GM23338 (cell line): ENCODE measurements at regions not wholly inside any gene's neighbourhood (a gene's known extent, or its start where the extent isn't known, plus 50 kb on each side); places are given as distances from the start of the nearest gene placed in this dataset.

ENCODE experiments used
- ATAC-seq: fragments of 200-7000 bp; cut with Tn5 transposase; 3 replicates; pipeline ENCODE4 v1.9.1; 2020
- DNase-seq: peaks from one replicate; pipeline ENCODE4 v3.0.0-alpha.2; 2015; ENCODE audit warnings: low spot score
- H2AFZ ChIP-seq: fragments of 200-600 bp; sonication (generic); 2 replicates; pipeline ENCODE4 v1.8.0; 2016; ENCODE audit warnings: antibody characterized with exemption, mild to moderate bottlenecking, moderate library complexity
- H3F3A ChIP-seq: fragments of 200-600 bp; sonication (generic); replicated peaks from 2 replicates; pipeline ENCODE4 v1.8.0; 2017; ENCODE audit warnings: antibody characterized with exemption, mixed run types, low read depth
- H3K27ac ChIP-seq: fragments of 200-600 bp; sonication (generic); 2 replicates; pipeline ENCODE4 v1.6.1; 2016; ENCODE audit warnings: low read depth
- H3K27me3 ChIP-seq: fragments of 200-600 bp; sonication (generic); 2 replicates; pipeline ENCODE4 v1.8.0; 2016; ENCODE audit warnings: mild to moderate bottlenecking, mixed run types, moderate library complexity; ENCODE audit not compliant: insufficient read depth
- H3K36me3 ChIP-seq: fragments of 200-600 bp; sonication (generic); 2 replicates; pipeline ENCODE4 v1.8.0; 2016; ENCODE audit warnings: mild to moderate bottlenecking; ENCODE audit not compliant: insufficient read depth
- H3K4me1 ChIP-seq: fragments of 200-600 bp; sonication (generic); 2 replicates; pipeline ENCODE4 v1.8.0; 2016; ENCODE audit warnings: mild to moderate bottlenecking, moderate library complexity; ENCODE audit not compliant: insufficient read depth
- H3K4me2 ChIP-seq: fragments of 200-600 bp; sonication (generic); 2 replicates; pipeline ENCODE4 v1.7.1; 2017; ENCODE audit warnings: mixed run types
- H3K4me3 ChIP-seq: fragments of 200-600 bp; sonication (generic); 2 replicates; pipeline ENCODE4 v1.6.1; 2016; ENCODE audit warnings: mixed run types
- H3K79me2 ChIP-seq: fragments of 200-600 bp; sonication (generic); replicated peaks from 2 replicates; pipeline ENCODE4 v1.8.0; 2017; ENCODE audit warnings: mild to moderate bottlenecking; ENCODE audit not compliant: insufficient read depth
- H3K9me2 ChIP-seq: fragments of 200-600 bp; sonication (generic); 2 replicates; pipeline ENCODE4 v1.8.0; 2017; ENCODE audit not compliant: insufficient read depth
- H4K20me1 ChIP-seq: fragments of 200-600 bp; sonication (generic); replicated peaks from 2 replicates; pipeline ENCODE4 v1.8.0; 2017; ENCODE audit warnings: mild to moderate bottlenecking; ENCODE audit not compliant: insufficient read depth
- H3K27ac Mint-ChIP-seq: 2 replicates; pipeline ENCODE4 v1.8.0; 2020; ENCODE audit warnings: inconsistent platforms, mild to moderate bottlenecking, moderate library complexity, mixed read lengths
- H3K27me3 Mint-ChIP-seq: 3 replicates; pipeline ENCODE4 v1.8.0; 2022; ENCODE audit warnings: low read depth, mild to moderate bottlenecking, moderate library complexity, mixed read lengths, inconsistent platforms; ENCODE audit not compliant: insufficient read depth, poor library complexity
- H3K36me3 Mint-ChIP-seq: 3 replicates; pipeline ENCODE4 v1.8.0; 2021; ENCODE audit warnings: low read depth, mild to moderate bottlenecking, inconsistent platforms, moderate library complexity, mixed read lengths
- H3K4me1 Mint-ChIP-seq: 3 replicates; pipeline ENCODE4 v1.8.0; 2020; ENCODE audit warnings: mild to moderate bottlenecking, inconsistent platforms, mixed read lengths
- H3K4me3 Mint-ChIP-seq: 3 replicates; pipeline ENCODE4 v1.8.0; 2021; ENCODE audit warnings: moderate library complexity, mild to moderate bottlenecking, inconsistent platforms, mixed read lengths
- H3K9me3 Mint-ChIP-seq: 3 replicates; pipeline ENCODE4 v1.8.0; 2020; ENCODE audit warnings: moderate library complexity, mild to moderate bottlenecking, inconsistent platforms, mixed read lengths
- CREB1 ChIP-seq: fragments of 250-450 bp; sonication (Bioruptor Pico); IDR thresholded peaks from 2 replicates; pipeline ENCODE4 v1.5.0; 2020; ENCODE audit warnings: low read depth, mild to moderate bottlenecking, moderate library complexity
- EZH2 ChIP-seq: fragments of 200-600 bp; sonication (generic); IDR thresholded peaks from one replicate; pipeline ENCODE4 v1.8.0; 2017; ENCODE audit warnings: antibody characterized with exemption, mild to moderate bottlenecking, low read depth; ENCODE audit not compliant: unreplicated experiment
- EZH2phosphoT487 ChIP-seq: fragments of 200-600 bp; sonication (generic); IDR thresholded peaks from one replicate; pipeline ENCODE4 v1.8.1; 2018; ENCODE audit warnings: antibody characterized with exemption; ENCODE audit not compliant: unreplicated experiment
- JUNB ChIP-seq: IDR thresholded peaks from one replicate; pipeline ENCODE4 v1.6.1; 2016; ENCODE audit warnings: antibody characterized with exemption; ENCODE audit not compliant: unreplicated experiment
- NANOG ChIP-seq: IDR thresholded peaks from 2 replicates; pipeline ENCODE4 v1.6.1; 2016; ENCODE audit warnings: antibody characterized with exemption, borderline replicate concordance
- POLR2AphosphoS5 ChIP-seq: IDR thresholded peaks from 2 replicates; pipeline ENCODE4 v1.6.1; 2016; ENCODE audit warnings: antibody characterized with exemption, low read depth
- STAT1 ChIP-seq: IDR thresholded peaks from one replicate; pipeline ENCODE4 v1.6.1; 2016; ENCODE audit warnings: antibody characterized with exemption; ENCODE audit not compliant: unreplicated experiment
- ZNF114 ChIP-seq: fragments of 250-450 bp; sonication (Bioruptor Pico); IDR thresholded peaks from 2 replicates; pipeline ENCODE4 v1.5.0; 2020; ENCODE audit warnings: mild to moderate bottlenecking, moderate library complexity
- ZNF331 ChIP-seq: fragments of 250-450 bp; sonication (Bioruptor Pico); IDR thresholded peaks from 2 replicates; pipeline ENCODE4 v1.5.0; 2020; ENCODE audit warnings: low read depth, mild to moderate bottlenecking, moderate library complexity
- TF ChIP-seq, protein P1 (sequence below): IDR thresholded peaks from 2 replicates; pipeline ENCODE4 v1.6.1; 2016; ENCODE audit warnings: antibody characterized with exemption
- TF ChIP-seq, protein P2 (sequence below), 2 experiments: fragments of 200-600 bp in 1 of 2; sonication (generic) in 1 of 2; conservative IDR thresholded peaks; 2 replicates each; pipeline versions ENCODE4 v1.5.1 to v1.6.1; 2016 to 2017; ENCODE audit warnings: antibody characterized with exemption in 2 of 2, low read depth in 2 of 2, mild to moderate bottlenecking in 2 of 2, moderate library complexity in 1 of 2
- TF ChIP-seq, protein P3 (sequence below): IDR thresholded peaks from one replicate; pipeline ENCODE4 v1.6.1; 2018; ENCODE audit warnings: antibody characterized with exemption; ENCODE audit not compliant: unreplicated experiment

DNA sequence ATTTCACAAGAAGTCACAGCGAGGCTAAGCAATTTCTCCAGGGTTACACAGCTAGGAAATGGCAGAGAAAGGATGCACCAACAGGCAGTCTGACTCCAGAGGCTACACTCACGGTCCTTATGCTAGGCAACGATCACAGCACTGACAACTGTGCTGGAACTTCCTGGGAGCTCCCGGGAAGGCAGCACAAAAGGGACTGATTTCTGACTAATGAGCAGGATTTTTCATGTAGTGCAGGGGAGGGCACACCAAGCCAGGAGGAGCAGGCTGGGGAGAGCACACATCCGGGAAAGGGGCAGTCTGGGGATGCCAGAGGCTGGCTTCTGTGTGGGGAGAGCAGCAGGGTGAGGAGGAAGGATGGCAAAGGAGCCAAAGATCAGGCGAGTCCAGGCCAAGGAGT, 486.7 kb downstream of the OMA1 start (continued):
- TF ChIP-seq, protein P1, sequence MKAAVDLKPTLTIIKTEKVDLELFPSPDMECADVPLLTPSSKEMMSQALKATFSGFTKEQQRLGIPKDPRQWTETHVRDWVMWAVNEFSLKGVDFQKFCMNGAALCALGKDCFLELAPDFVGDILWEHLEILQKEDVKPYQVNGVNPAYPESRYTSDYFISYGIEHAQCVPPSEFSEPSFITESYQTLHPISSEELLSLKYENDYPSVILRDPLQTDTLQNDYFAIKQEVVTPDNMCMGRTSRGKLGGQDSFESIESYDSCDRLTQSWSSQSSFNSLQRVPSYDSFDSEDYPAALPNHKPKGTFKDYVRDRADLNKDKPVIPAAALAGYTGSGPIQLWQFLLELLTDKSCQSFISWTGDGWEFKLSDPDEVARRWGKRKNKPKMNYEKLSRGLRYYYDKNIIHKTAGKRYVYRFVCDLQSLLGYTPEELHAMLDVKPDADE: no peak
- TF ChIP-seq EZH2 (no peak), JUNB (no peak), ZNF331 (CRISPR knock-in tag) (no peak), NANOG (no peak), EZH2phosphoT487 (no peak), CREB1 (CRISPR knock-in tag) (no peak), STAT1 (no peak), POLR2AphosphoS5 (no peak)
- TF ChIP-seq, protein P2, sequence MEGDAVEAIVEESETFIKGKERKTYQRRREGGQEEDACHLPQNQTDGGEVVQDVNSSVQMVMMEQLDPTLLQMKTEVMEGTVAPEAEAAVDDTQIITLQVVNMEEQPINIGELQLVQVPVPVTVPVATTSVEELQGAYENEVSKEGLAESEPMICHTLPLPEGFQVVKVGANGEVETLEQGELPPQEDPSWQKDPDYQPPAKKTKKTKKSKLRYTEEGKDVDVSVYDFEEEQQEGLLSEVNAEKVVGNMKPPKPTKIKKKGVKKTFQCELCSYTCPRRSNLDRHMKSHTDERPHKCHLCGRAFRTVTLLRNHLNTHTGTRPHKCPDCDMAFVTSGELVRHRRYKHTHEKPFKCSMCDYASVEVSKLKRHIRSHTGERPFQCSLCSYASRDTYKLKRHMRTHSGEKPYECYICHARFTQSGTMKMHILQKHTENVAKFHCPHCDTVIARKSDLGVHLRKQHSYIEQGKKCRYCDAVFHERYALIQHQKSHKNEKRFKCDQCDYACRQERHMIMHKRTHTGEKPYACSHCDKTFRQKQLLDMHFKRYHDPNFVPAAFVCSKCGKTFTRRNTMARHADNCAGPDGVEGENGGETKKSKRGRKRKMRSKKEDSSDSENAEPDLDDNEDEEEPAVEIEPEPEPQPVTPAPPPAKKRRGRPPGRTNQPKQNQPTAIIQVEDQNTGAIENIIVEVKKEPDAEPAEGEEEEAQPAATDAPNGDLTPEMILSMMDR (conservative IDR thresholded peaks at IDR 0.05; ENCODE audit: low read depth in 2 of 2): no peak

DNA sequence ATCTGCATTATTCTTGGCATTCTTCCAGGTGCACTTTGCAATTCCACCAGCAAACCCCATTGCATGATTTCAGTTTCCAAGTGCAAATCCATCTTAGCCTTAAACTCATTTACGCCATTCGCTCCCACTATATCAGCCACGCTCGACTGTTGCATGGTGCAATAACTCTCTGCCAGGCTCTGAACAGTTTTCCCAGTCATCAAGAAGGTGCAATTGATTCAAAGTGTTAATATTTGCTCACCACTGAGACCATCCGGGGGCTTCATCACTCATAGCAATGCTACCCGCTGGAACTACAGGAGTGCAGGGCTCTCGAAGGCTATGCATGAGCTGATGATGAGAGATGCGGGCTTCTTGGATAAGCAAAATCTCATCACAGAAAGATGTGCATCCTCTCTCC, 488.2 kb downstream of the OMA1 start:
- Histone ChIP-seq H3K4me3 (no peak overlapping the region), H3K27me3 (no peaks in the 10 kb centered on the region), H2AFZ (no peak overlapping the region), H3K27ac (no peak overlapping the region), H3K4me2 (no peak overlapping the region), H3K4me1 (no peaks in the 10 kb centered on the region), H3K79me2 (no peaks in the 10 kb centered on the region), H3K9me2 (no peaks in the 10 kb centered on the region), H3K36me3 (no peaks in the 10 kb centered on the region; the same call in 1 of the 2 replicates), H4K20me1 (no peaks in the 10 kb centered on the region), H3F3A (no peaks in the 10 kb centered on the region)
- H3K36me3 Mint-ChIP-seq: peaks cover under 1% of the 10 kb centered on the region; the same call in 2 of the 3 replicates
- H3K9me3 Mint-ChIP-seq: 0 out of 3 replicates have a peak, but pooled peaks cover under 1% of the 10 kb centered on the region
- peaks cover 6% of the 10 kb centered on the region for H3K4me1 Mint-ChIP-seq
- H3K27ac Mint-ChIP-seq: no peak overlapping the region
- no peak for TF ChIP-seq NANOG
- no peak for TF ChIP-seq ZNF114 (CRISPR knock-in tag)
- no peak for TF ChIP-seq POLR2AphosphoS5
- TF ChIP-seq JUNB: no peak
- TF ChIP-seq, protein P3, sequence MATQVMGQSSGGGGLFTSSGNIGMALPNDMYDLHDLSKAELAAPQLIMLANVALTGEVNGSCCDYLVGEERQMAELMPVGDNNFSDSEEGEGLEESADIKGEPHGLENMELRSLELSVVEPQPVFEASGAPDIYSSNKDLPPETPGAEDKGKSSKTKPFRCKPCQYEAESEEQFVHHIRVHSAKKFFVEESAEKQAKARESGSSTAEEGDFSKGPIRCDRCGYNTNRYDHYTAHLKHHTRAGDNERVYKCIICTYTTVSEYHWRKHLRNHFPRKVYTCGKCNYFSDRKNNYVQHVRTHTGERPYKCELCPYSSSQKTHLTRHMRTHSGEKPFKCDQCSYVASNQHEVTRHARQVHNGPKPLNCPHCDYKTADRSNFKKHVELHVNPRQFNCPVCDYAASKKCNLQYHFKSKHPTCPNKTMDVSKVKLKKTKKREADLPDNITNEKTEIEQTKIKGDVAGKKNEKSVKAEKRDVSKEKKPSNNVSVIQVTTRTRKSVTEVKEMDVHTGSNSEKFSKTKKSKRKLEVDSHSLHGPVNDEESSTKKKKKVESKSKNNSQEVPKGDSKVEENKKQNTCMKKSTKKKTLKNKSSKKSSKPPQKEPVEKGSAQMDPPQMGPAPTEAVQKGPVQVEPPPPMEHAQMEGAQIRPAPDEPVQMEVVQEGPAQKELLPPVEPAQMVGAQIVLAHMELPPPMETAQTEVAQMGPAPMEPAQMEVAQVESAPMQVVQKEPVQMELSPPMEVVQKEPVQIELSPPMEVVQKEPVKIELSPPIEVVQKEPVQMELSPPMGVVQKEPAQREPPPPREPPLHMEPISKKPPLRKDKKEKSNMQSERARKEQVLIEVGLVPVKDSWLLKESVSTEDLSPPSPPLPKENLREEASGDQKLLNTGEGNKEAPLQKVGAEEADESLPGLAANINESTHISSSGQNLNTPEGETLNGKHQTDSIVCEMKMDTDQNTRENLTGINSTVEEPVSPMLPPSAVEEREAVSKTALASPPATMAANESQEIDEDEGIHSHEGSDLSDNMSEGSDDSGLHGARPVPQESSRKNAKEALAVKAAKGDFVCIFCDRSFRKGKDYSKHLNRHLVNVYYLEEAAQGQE: no peak
- TF ChIP-seq STAT1: no peak
- no peak for TF ChIP-seq EZH2
- TF ChIP-seq CREB1 (CRISPR knock-in tag): no peak
- no peak for TF ChIP-seq ZNF331 (CRISPR knock-in tag)
- TF ChIP-seq, protein P2 (conservative IDR thresholded peaks at IDR 0.05; ENCODE audit: low read depth in 2 of 2): no peak
- no peak overlapping the region for H3K4me3 Mint-ChIP-seq
- no peak for ATAC-seq
- DNase-seq: no peak
- H3K27me3 Mint-ChIP-seq: peaks cover 10% of the 10 kb centered on the region
